GM12878 (cell line): ENCODE measurements at regions not wholly inside any gene's neighbourhood (a gene's known extent, or its start where the extent isn't known, plus 50 kb on each side); places are given as distances from the start of the nearest gene placed in this dataset.

Experiments
- ATAC-seq: fragments of 200-7000 bp; cut with Tn5 transposase; 3 replicates; pipeline ENCODE4 v1.9.1; 2020; ENCODE audit warnings: mild to moderate bottlenecking, moderate library complexity
- BruUV-seq: library from RNA; stranded (reverse); fragments of 400-500 nt; replicated peaks from 2 replicates; lab custom pipeline; 2021; lab: Mats Ljungman, UMichigan
- CTCF ChIA-PET: fragments of 300-600 bp; sonication (Branson Sonifier 250); formaldehyde crosslinking; extraction: SDS; loops from one replicate; lab custom pipeline; 2021; ENCODE audit warnings: inconsistent platforms; lab: Yijun Ruan, JAX
- POLR2A ChIA-PET: fragments of 350-600 bp; formaldehyde crosslinking; extraction: SDS; loops from one replicate; lab custom pipeline; 2021; ENCODE audit warnings: inconsistent platforms; lab: Charles Lee
- RAD21 ChIA-PET: fragments of 300-600 bp; sonication (Branson Sonifier 250); formaldehyde crosslinking; loops from one replicate; lab custom pipeline; 2023; ENCODE audit warnings: antibody characterized with exemption; ENCODE audit not compliant: unreplicated experiment; lab: Charles Lee
- SMC1A ChIA-PET: fragments of 300-600 bp; sonication (Branson Sonifier 250); formaldehyde crosslinking; loops from one replicate; lab custom pipeline; 2023; ENCODE audit not compliant: unreplicated experiment, uncharacterized antibody; lab: Charles Lee
- DNase-seq: peaks from one replicate; pipeline ENCODE4 v3.0.0-alpha.2; 2011; ENCODE audit warnings: low read depth, low spot score
- FAIRE-seq: peaks from 3 replicates; lab custom pipeline; 2011; peaks lifted over from hg19 to GRCh38; lab: Jason Lieb, UNC
- H2AFZ ChIP-seq: 2 replicates; pipeline ENCODE4 v1.6.0; 2011; ENCODE audit warnings: low read depth, low read length, control low read depth; ENCODE audit not compliant: control insufficient read depth
- H3K27ac ChIP-seq: 2 replicates; pipeline ENCODE4 v1.5.1; 2011; ENCODE audit warnings: control low read depth; ENCODE audit not compliant: control insufficient read depth, insufficient read depth
- H3K27me3 ChIP-seq, 2 experiments: replicated peaks in 1 of 2; 2 replicates each; pipeline versions ENCODE4 v1.6.0 to v1.6.1; 2011; ENCODE audit warnings: low read length in 1 of 2; ENCODE audit not compliant: control insufficient read depth in 2 of 2, insufficient read depth in 2 of 2
- H3K36me3 ChIP-seq, 2 experiments: 2 replicates each; pipeline ENCODE4 v1.5.1; 2011; ENCODE audit warnings: low read length in 1 of 2; ENCODE audit not compliant: control insufficient read depth in 2 of 2, insufficient read depth in 2 of 2
- H3K4me1 ChIP-seq: 2 replicates; pipeline ENCODE4 v1.6.1; 2011; ENCODE audit warnings: mild to moderate bottlenecking, low read length, moderate library complexity, mixed read lengths; ENCODE audit not compliant: control insufficient read depth, insufficient read depth
- H3K4me2 ChIP-seq: 2 replicates; pipeline ENCODE4 v1.6.0; 2011; ENCODE audit warnings: control low read depth; ENCODE audit not compliant: control insufficient read depth, insufficient read depth
- H3K4me3 ChIP-seq: fragments of 200-600 bp; sonication (generic); 2 replicates; pipeline ENCODE4 v1.5.1; 2016
- H3K79me2 ChIP-seq: 2 replicates; pipeline ENCODE4 v1.6.0; 2011; ENCODE audit warnings: low read length; ENCODE audit not compliant: control insufficient read depth, insufficient read depth
- H3K9ac ChIP-seq: 2 replicates; pipeline ENCODE4 v1.8.0; 2011; ENCODE audit warnings: low read length, control low read depth, mixed read lengths; ENCODE audit not compliant: control insufficient read depth, insufficient read depth
- H3K9me3 ChIP-seq: replicated peaks from 3 replicates; pipeline ENCODE4 v1.5.1; 2011; ENCODE audit warnings: mild to moderate bottlenecking, low read length; ENCODE audit not compliant: control insufficient read depth, insufficient read depth
- H4K20me1 ChIP-seq: 2 replicates; pipeline ENCODE4 v1.6.0; 2011; ENCODE audit not compliant: control insufficient read depth, insufficient read depth
- ATF3 ChIP-seq: IDR thresholded peaks from 2 replicates; pipeline ENCODE4 v1.6.1; 2011; ENCODE audit warnings: low read depth, mild to moderate bottlenecking, low read length, moderate library complexity, borderline replicate concordance; ENCODE audit errors: extremely low read depth
- BCL11A ChIP-seq: IDR thresholded peaks from 2 replicates; pipeline ENCODE4 v1.6.1; 2011; ENCODE audit warnings: low read depth, low read length
- BMI1 ChIP-seq: fragments of 450-650 bp; IDR thresholded peaks from 2 replicates; pipeline ENCODE4 v1.6.1; 2016; ENCODE audit warnings: mild to moderate bottlenecking, moderate library complexity, borderline replicate concordance
- BRCA1 ChIP-seq: IDR thresholded peaks from 2 replicates; pipeline ENCODE4 v1.6.1; 2011; ENCODE audit warnings: low read depth, low read length, improper control_type of control experiment
- CBFB ChIP-seq: IDR thresholded peaks from 2 replicates; pipeline ENCODE4 v1.6.1; 2016; ENCODE audit warnings: antibody characterized with exemption, low read depth
- CHD2 ChIP-seq: IDR thresholded peaks from 2 replicates; pipeline ENCODE4 v1.6.1; 2011; ENCODE audit warnings: low read depth, low read length, improper control_type of control experiment, borderline replicate concordance
- HDAC2 ChIP-seq: fragments of 200-600 bp; sonication (generic); IDR thresholded peaks from 2 replicates; pipeline ENCODE4 v1.6.1; 2017
- KDM1A ChIP-seq: fragments of 200-600 bp; sonication (generic); IDR thresholded peaks from 2 replicates; pipeline ENCODE4 v1.6.1; 2016; ENCODE audit warnings: borderline replicate concordance
- MEF2B ChIP-seq: fragments of 450-650 bp; IDR thresholded peaks from 2 replicates; pipeline ENCODE4 v1.6.1; 2018; ENCODE audit warnings: mild to moderate bottlenecking, moderate library complexity; ENCODE audit not compliant: partially characterized antibody, poor library complexity, severe bottlenecking
- NBN ChIP-seq: fragments of 450-650 bp; IDR thresholded peaks from 2 replicates; pipeline ENCODE4 v1.6.1; 2016
- NRF1 ChIP-seq: conservative IDR thresholded peaks from 2 replicates; pipeline ENCODE4 v1.6.1; 2011; ENCODE audit warnings: mild to moderate bottlenecking, low read depth, low read length, improper control_type of control experiment
- RCOR1 ChIP-seq: conservative IDR thresholded peaks from 2 replicates; pipeline ENCODE4 v1.6.1; 2012; ENCODE audit warnings: low read depth, low read length, improper control_type of control experiment
- RUNX3 ChIP-seq: IDR thresholded peaks from 2 replicates; pipeline ENCODE4 v1.6.1; 2012; ENCODE audit warnings: low read length, inconsistent platforms
- TCF3 ChIP-seq: IDR thresholded peaks from 2 replicates; pipeline ENCODE4 v1.6.1; 2012; ENCODE audit warnings: low read depth, mild to moderate bottlenecking, low read length, borderline replicate concordance; ENCODE audit not compliant: insufficient read depth
- USF2 ChIP-seq: IDR thresholded peaks from 2 replicates; pipeline ENCODE4 v1.6.1; 2011; ENCODE audit warnings: low read depth, low read length, improper control_type of control experiment, borderline replicate concordance
- ZBTB40 ChIP-seq: fragments of 450-650 bp; IDR thresholded peaks from 2 replicates; pipeline ENCODE4 v1.6.1; 2016; ENCODE audit warnings: mild to moderate bottlenecking, moderate library complexity, borderline replicate concordance
- ZZZ3 ChIP-seq: IDR thresholded peaks from 2 replicates; pipeline ENCODE4 v1.6.1; 2011; ENCODE audit warnings: low read depth; ENCODE audit not compliant: control insufficient read depth, insufficient read length
- WGBS: methylation state at CpG from one replicate; pipeline ENCODE4 v1.1.6; 2016; ENCODE audit warnings: low lambda C conversion rate; ENCODE audit not compliant: insufficient replicate concordance, insufficient coverage; ENCODE audit errors: missing lambda C conversion rate; 5-methylcytosine and 5-hydroxymethylcytosine counted together
- in situ Hi-C: fragments of 300-500 bp; cut with MboI; formaldehyde crosslinking; loops from 9 replicates; pipeline ENCODE4 v1.14.3; 2018; ENCODE audit warnings: mixed read lengths
- intact Hi-C: fragments of 100-400 bp; cut with micrococcal nuclease; formaldehyde crosslinking; loops from one replicate; pipeline ENCODE4 v1.14.2; 2022; ENCODE audit not compliant: unreplicated experiment

GRCh38 chr1:117712621-117713020, 106.8 kb downstream of the TENT5C start:
- intact Hi-C loops = loop anchor here (5.0 kb wide), 1 partner anchor 185 kb away; no protein-coding TSS in a partner anchor
- Histone ChIP-seq H2AFZ (no peak overlapping the region), H3K9me3 (no peaks in the 10 kb centered on the region), H3K4me3 (no peak overlapping the region), H3K79me2 (no peaks in the 10 kb centered on the region), H3K4me2 (no peak overlapping the region), H3K27ac (no peak overlapping the region), H4K20me1 (no peaks in the 10 kb centered on the region), H3K4me1 (no peaks in the 10 kb centered on the region), H3K36me3 (no peaks in the 10 kb centered on the region), H3K9ac (no peak overlapping the region), H3K27me3 (no peaks in the 10 kb centered on the region)
- WGBS = 43% methylated on average over 2 of the region's 2 CpGs
- ChIA-PET RAD21 (no interaction called here), CTCF (interaction anchor here (1.8 to 6.2 kb wide), 2 partner anchors 43 to 178 kb away, joined by 5 to 53 read pairs; no protein-coding TSS in a partner anchor), POLR2A (no interaction called here), SMC1A (interaction anchor here (1.3 to 1.5 kb wide), 2 partner anchors 10 to 14 kb away, joined by 3 to 5 read pairs; no protein-coding TSS in a partner anchor)
- in situ Hi-C loops = no loop called here
- FAIRE-seq (no peak), DNase-seq (no peak), ATAC-seq (no peak)
- no TSS peak for BruUV-seq
- TF ChIP-seq TCF3 = no peak
- no peak for TF ChIP-seq CBFB
- no peak for TF ChIP-seq BRCA1
- TF ChIP-seq RCOR1 = no peak
- no peak for TF ChIP-seq BMI1
- TF ChIP-seq ZBTB40 = no peak
- no peak for TF ChIP-seq KDM1A
- no peak for TF ChIP-seq BCL11A
- TF ChIP-seq HDAC2 = no peak
- no peak for TF ChIP-seq NBN
- no peak for TF ChIP-seq NRF1
- no peak for TF ChIP-seq RUNX3
- TF ChIP-seq USF2 = no peak
- TF ChIP-seq CHD2 = no peak
- TF ChIP-seq ZZZ3 = no peak
- no peak for TF ChIP-seq MEF2B
- no peak for TF ChIP-seq ATF3
